ENCODE measurements at regions not wholly inside any gene's neighbourhood (a gene's known extent, or its start where the extent isn't known, plus 50 kb on each side); places are given as distances from the start of the nearest gene placed in this dataset.

- Mint-ChIP-seq H3K4me1 (no peaks in the 10 kb centered on the region), H3K27me3 (peaks cover 4% of the 10 kb centered on the region), H3K27ac (no peak overlapping the region), H3K4me3 (no peak overlapping the region), H3K9me3 (ENCODE audit: insufficient read depth) (no peaks in the 10 kb centered on the region)
- Histone ChIP-seq H3K27me3 (replicated peaks in 1 of 4; ENCODE audit: control extremely low read depth in 1 of 4, control insufficient read depth in 3 of 4, insufficient read depth in 4 of 4, low read length in 3 of 4) (no peaks in the 10 kb centered on the region), H3K9ac (ENCODE audit: low read length) (no peak overlapping the region), H3K4me2 (replicated peaks; ENCODE audit: low read depth, low read length, poor library complexity, severe bottlenecking) (no peak overlapping the region), H4K20me1 (ENCODE audit: control insufficient read depth, insufficient read depth, low read length, poor library complexity, severe bottlenecking) (no peaks in the 10 kb centered on the region), H3K27ac (ENCODE audit: low read length in 2 of 2) (no peak overlapping the region), H3K9me3 (ENCODE audit: control extremely low read depth in 1 of 3, control insufficient read depth in 2 of 3, insufficient read depth in 1 of 3, low read length in 2 of 3) (peaks cover 0 to 8% (median 0%) of the 10 kb centered on the region in 3 donors), H2AFZ (ENCODE audit: insufficient read depth, low read depth, low read length, poor library complexity, severe bottlenecking) (no peak overlapping the region), H3K79me2 (ENCODE audit: control insufficient read depth, insufficient read depth, low read length) (no peaks in the 10 kb centered on the region), H3K4me1 (ENCODE audit: control insufficient read depth in 2 of 2, insufficient read depth in 2 of 2, low read length in 2 of 2) (no peaks in the 10 kb centered on the region), H3K4me3 (ENCODE audit: control extremely low read depth in 1 of 5, extremely low read depth in 1 of 5, insufficient read depth in 1 of 5, low read depth in 2 of 5, low read length in 4 of 5) (no peak overlapping the region), H3K36me3 (replicated peaks in 1 of 2; ENCODE audit: control extremely low read depth in 1 of 2, control insufficient read depth in 1 of 2, extremely low read depth in 1 of 2, insufficient read depth in 2 of 2, low read length in 1 of 2) (no peaks in the 10 kb centered on the region)
- ATAC-seq (ENCODE audit: low read depth) (no peak), DNase-seq (no peak)
- 77% methylated on average over 20 of the region's 22 CpGs for WGBS (ENCODE audit: insufficient coverage)
- TF ChIP-seq EZH2 (IDR thresholded peaks at IDR 0.05; ENCODE audit: borderline replicate concordance, insufficient read depth, low read depth, low read length, poor library complexity, severe bottlenecking) (no peak), CTCF (IDR thresholded peaks at IDR 0.05) (no peak)
- intact Hi-C loops (cut with micrococcal nuclease) = no loop called here
- POLR2A ChIA-PET = no interaction called here
- CTCF ChIA-PET = no interaction called here
These were observed 102.9 kb upstream of the PPP1R26 start for GRCh38 chr9:135376511-135377265.

- H3K36me3 ChIP-seq (replicated peaks in 1 of 2; ENCODE audit: control extremely low read depth in 1 of 2, control insufficient read depth in 1 of 2, extremely low read depth in 1 of 2, insufficient read depth in 2 of 2, low read length in 1 of 2) = no peaks in the 10 kb centered on the region
- peaks cover 0 to 8% (median 0%) of the 10 kb centered on the region in 3 donors for H3K9me3 ChIP-seq (ENCODE audit: control extremely low read depth in 1 of 3, control insufficient read depth in 2 of 3, insufficient read depth in 1 of 3, low read length in 2 of 3)
- peaks cover 4% of the 10 kb centered on the region for H3K27me3 Mint-ChIP-seq
- H3K27me3 ChIP-seq (replicated peaks in 1 of 4; ENCODE audit: control extremely low read depth in 1 of 4, control insufficient read depth in 3 of 4, insufficient read depth in 4 of 4, low read length in 3 of 4) = no peaks in the 10 kb centered on the region
- WGBS (ENCODE audit: insufficient coverage) = 84% methylated on average over 12 of the region's 12 CpGs
- H3K4me3 Mint-ChIP-seq = no peak overlapping the region
- H3K79me2 ChIP-seq (ENCODE audit: control insufficient read depth, insufficient read depth, low read length) = no peaks in the 10 kb centered on the region
- no peak overlapping the region for H3K27ac ChIP-seq (ENCODE audit: low read length in 2 of 2)
- H3K4me1 ChIP-seq (ENCODE audit: control insufficient read depth in 2 of 2, insufficient read depth in 2 of 2, low read length in 2 of 2) = no peaks in the 10 kb centered on the region
- no peak overlapping the region for H3K9ac ChIP-seq (ENCODE audit: low read length)
- no peak overlapping the region for H2AFZ ChIP-seq (ENCODE audit: insufficient read depth, low read depth, low read length, poor library complexity, severe bottlenecking)
- DNase-seq (no peak), ATAC-seq (ENCODE audit: low read depth) (no peak)
- POLR2A ChIA-PET = no interaction called here
- H3K27ac Mint-ChIP-seq = no peak overlapping the region
- H3K4me3 ChIP-seq (ENCODE audit: control extremely low read depth in 1 of 5, extremely low read depth in 1 of 5, insufficient read depth in 1 of 5, low read depth in 2 of 5, low read length in 4 of 5) = no peak overlapping the region
- TF ChIP-seq EZH2 (IDR thresholded peaks at IDR 0.05; ENCODE audit: borderline replicate concordance, insufficient read depth, low read depth, low read length, poor library complexity, severe bottlenecking) = no peak
- TF ChIP-seq CTCF (IDR thresholded peaks at IDR 0.05) = no peak
- CTCF ChIA-PET = no interaction called here
- no peak overlapping the region for H3K4me2 ChIP-seq (replicated peaks; ENCODE audit: low read depth, low read length, poor library complexity, severe bottlenecking)
- no peaks in the 10 kb centered on the region for H4K20me1 ChIP-seq (ENCODE audit: control insufficient read depth, insufficient read depth, low read length, poor library complexity, severe bottlenecking)
- no peaks in the 10 kb centered on the region for H3K9me3 Mint-ChIP-seq (ENCODE audit: insufficient read depth)
- no peaks in the 10 kb centered on the region for H3K4me1 Mint-ChIP-seq
- intact Hi-C loops (cut with micrococcal nuclease) = no loop called here
These were observed 102.2 kb upstream of the PPP1R26 start for GRCh38 chr9:135377431-135377830.
